CD4-positive, alpha-beta T cell treated with Interleukin-15 for 1 hour (primary cell): ENCODE measurements at regions not wholly inside any gene's neighbourhood (a gene's known extent, or its start where the extent isn't known, plus 50 kb on each side); places are given as distances from the start of the nearest gene placed in this dataset.
"Not testable (repeated sequence)": the region's sequence is repeated elsewhere in the genome, so short reads cannot be mapped to it uniquely, and the experiment has no call there.

Experiments used
- DNase-seq: peaks from one replicate; pipeline ENCODE4 v3.0.0-alpha.2; 2020

DNA sequence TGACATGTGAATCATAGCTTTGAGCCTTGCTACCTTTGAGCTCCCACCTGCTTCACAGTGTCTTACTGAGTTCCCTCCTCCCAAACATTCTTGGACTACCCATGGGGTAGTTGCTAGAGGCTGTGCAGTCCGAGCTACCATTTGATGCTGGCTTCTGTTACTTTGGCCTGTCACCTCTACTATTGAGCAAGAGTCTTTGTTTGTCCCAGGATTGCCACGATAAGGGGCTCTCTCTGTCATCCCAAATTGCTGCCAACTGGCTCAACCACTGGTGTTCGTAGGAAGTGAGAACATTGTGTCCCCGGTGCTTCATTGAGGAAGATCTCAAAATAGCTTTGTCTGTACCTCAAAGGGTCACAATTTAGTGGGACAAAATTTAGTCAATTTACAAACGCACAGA, 59.1 kb upstream of the PAX8 start:
- DNase-seq, result no peak

DNA sequence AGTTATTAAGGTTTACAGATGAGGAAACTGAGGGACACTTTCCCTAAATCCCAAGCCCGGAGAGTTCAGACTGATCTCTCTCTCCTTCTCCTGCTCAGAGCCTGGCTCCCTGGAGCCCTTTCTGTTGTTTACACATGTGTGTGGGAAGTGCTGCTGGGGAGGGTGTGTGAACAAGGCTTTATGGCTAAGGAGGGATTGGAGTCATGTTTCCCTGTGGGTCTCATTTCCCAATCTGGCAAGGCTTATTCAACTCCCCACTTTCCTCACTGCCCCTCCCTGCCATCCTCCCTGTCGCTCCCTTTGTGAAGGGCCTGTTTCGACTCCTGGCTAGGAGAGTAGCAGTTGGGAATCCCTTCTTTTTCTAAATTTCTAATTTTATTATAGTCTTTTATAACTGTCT, 57.3 kb upstream of the PAX8 start:
- not testable (repeated sequence) for DNase-seq

DNA sequence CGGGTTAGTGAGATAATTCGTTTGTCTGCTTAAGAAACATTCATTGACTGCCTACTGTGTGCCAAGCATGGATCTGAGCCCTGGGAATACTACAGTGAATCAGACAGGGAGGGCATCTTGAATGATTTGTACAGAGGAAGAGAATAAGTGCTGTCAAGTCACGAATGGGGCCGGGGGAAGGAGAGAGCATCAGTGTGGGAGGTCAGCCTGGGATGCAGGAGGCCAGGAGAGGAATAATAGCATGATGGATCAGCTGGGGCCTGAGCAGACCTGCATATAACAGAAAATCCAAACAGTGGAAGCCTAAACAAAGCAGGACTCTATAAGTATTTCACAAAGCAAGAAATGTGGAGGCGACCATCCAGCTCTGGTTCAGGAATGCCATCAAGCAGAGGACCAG, 55.4 kb upstream of the PAX8 start:
- no peak for DNase-seq

DNA sequence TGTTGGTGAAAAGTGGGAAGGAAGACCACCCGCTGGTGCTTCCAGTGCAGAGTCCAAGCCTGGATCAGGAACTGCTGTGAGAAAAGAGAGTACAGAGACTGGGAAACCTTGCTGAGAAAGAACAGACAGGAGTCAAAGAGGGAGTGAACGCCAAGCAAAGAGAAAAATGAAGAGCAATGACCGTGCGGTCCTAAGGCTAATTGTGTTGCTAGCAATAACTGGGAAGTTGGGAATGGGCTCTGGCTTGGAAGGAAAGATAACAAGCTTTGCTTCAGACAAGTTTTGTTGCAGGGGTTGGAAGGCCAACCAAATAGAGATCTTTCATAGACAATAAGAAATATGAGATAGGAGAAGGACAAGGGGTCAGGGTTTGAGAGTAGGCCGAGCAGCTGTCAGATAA, 55.0 kb upstream of the PAX8 start:
- DNase-seq, result not testable (repeated sequence)

DNA sequence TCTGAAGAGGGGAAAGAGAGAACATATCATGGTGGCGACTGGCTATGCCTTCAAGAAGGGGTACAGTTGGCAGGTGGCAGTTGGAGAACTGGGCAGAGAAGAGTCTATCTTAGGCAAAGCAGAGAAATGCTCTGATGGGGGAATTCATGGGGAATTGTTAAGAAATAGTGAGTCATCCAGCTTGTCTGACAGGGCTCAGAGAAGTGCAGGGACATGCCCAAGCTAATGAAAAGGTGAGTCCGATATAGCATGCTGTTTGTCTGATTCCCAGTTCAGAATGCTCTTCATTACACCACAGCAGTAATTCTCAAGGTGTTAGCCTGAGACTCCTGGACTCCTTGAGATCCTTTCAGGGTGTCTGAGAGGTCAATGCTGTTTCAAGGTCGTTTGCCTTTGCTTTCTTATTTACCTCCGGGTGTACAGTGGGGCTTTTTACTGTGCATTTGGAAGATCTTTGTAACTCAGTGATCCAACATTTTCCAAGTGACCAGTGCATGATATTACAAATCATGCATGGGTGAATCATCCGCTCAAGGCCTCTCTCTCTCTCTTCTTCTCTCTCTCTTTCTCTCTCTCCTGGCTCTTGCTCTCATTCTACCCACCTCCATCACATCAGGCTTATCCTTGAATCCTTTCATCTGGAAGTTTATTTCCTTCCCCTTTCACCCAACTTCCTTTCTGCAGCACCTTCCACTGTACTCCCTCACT, 51.5 kb upstream of the PAX8 start:
- DNase-seq, result not testable (repeated sequence)

DNA sequence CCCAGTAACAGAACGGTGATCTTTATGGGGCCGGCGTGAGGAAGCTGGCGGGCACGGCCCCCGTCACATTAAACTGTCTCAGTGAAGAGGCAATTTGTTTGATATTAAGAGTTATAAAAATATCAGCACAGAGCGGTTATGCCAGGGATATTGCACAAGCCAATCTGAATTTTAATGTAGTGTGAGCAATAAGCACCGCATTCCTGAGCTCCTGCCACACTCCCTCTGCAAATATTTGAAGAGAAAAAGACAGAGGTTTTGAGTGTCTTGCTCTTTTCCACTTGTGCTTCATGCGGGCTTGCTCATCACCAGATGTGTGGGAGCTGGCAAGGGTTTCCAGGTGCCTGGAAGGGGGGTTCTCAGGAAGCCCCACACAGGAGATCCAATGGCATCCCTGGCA, 50.3 kb upstream of the PAX8 start:
- DNase-seq, result not testable (repeated sequence)

DNA sequence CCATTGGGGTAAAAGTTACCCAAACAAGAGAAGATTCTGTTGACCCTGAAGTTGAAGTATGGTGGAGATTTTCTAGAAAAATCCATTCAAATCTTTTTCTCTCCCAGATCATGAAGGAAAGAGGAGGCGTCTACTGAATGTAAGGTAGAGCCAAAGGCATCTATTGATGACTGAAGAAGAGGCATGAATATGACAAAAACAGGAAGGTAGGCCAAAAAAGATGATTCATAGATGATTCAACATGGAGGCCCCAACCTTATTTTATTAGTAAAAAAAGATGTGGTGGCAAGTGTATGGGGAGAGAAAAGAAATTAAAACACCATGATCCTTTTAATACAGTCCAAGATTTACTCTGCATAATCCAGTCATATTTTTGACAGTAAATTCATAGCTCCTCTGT, 49.9 kb upstream of the PAX8 start:
- DNase-seq, result not testable (repeated sequence)
